Activated naive CD8-positive, alpha-beta T cell (primary cell): ENCODE measurements at regions not wholly inside any gene's neighbourhood (a gene's known extent, or its start where the extent isn't known, plus 50 kb on each side); places are given as distances from the start of the nearest gene placed in this dataset.

Source experiments
- H3K27ac Mint-ChIP-seq: one replicate; pipeline ENCODE4 v1.8.0; 2021; ENCODE audit warnings: mixed read lengths
- H3K27me3 Mint-ChIP-seq: one replicate; pipeline ENCODE4 v1.8.0; 2021; ENCODE audit warnings: mixed read lengths
- H3K36me3 Mint-ChIP-seq: one replicate; pipeline ENCODE4 v1.8.0; 2021; ENCODE audit warnings: mixed read lengths
- H3K4me1 Mint-ChIP-seq: one replicate; pipeline ENCODE4 v1.8.0; 2021; ENCODE audit warnings: low read depth, mixed read lengths
- H3K4me3 Mint-ChIP-seq: one replicate; pipeline ENCODE4 v1.8.0; 2021; ENCODE audit warnings: mild to moderate bottlenecking, mixed read lengths
- H3K9me3 Mint-ChIP-seq: one replicate; pipeline ENCODE4 v1.8.0; 2021; ENCODE audit warnings: low read depth, mixed read lengths

GRCh38 chr2:11019614-11020013 is 107.9 kb downstream of the KCNF1 start:
- Mint-ChIP-seq H3K4me3 (no peak overlapping the region), H3K4me1 (no peaks in the 10 kb centered on the region), H3K27me3 (peaks cover 4% of the 10 kb centered on the region), H3K36me3 (no peaks in the 10 kb centered on the region), H3K9me3 (no peaks in the 10 kb centered on the region), H3K27ac (no peak overlapping the region)

- Mint-ChIP-seq H3K36me3 (no peaks in the 10 kb centered on the region), H3K27me3 (peaks cover 2% of the 10 kb centered on the region), H3K4me3 (no peak overlapping the region)
Measured at GRCh38 chr2:11022064-11022463, 110.3 kb downstream of the KCNF1 start.

GRCh38 chr2:11022591-11023273 is 111.0 kb downstream of the KCNF1 start:
- Mint-ChIP-seq H3K4me1 (no peaks in the 10 kb centered on the region), H3K27me3 (peaks cover 2% of the 10 kb centered on the region), H3K36me3 (no peaks in the 10 kb centered on the region), H3K4me3 (no peak overlapping the region), H3K9me3 (no peaks in the 10 kb centered on the region), H3K27ac (no peak overlapping the region)

More at GRCh38 chr2:11022064-11022463, 110.3 kb downstream of the KCNF1 start:
- no peaks in the 10 kb centered on the region for H3K9me3 Mint-ChIP-seq
- H3K4me1 Mint-ChIP-seq, result no peaks in the 10 kb centered on the region
- H3K27ac Mint-ChIP-seq, result no peak overlapping the region

- Mint-ChIP-seq H3K27ac (no peak overlapping the region), H3K27me3 (peaks cover 2% of the 10 kb centered on the region), H3K4me3 (no peak overlapping the region), H3K36me3 (no peaks in the 10 kb centered on the region), H3K4me1 (no peaks in the 10 kb centered on the region), H3K9me3 (no peaks in the 10 kb centered on the region)
Measured at GRCh38 chr2:11023326-11024258, 111.9 kb downstream of the KCNF1 start.

GRCh38 chr2:11024259-11024645 is 112.5 kb downstream of the KCNF1 start:
- H3K27ac Mint-ChIP-seq, result no peak overlapping the region
- H3K4me1 Mint-ChIP-seq, result no peaks in the 10 kb centered on the region
- H3K27me3 Mint-ChIP-seq, result no peaks in the 10 kb centered on the region
- no peaks in the 10 kb centered on the region for H3K36me3 Mint-ChIP-seq
- H3K4me3 Mint-ChIP-seq, result no peak overlapping the region
- H3K9me3 Mint-ChIP-seq, result no peaks in the 10 kb centered on the region

- Mint-ChIP-seq H3K36me3 (no peaks in the 10 kb centered on the region), H3K27me3 (no peaks in the 10 kb centered on the region), H3K9me3 (no peaks in the 10 kb centered on the region), H3K4me1 (no peaks in the 10 kb centered on the region), H3K4me3 (no peak overlapping the region), H3K27ac (no peak overlapping the region)
Measured at GRCh38 chr2:11024687-11025086, 113.0 kb downstream of the KCNF1 start.

- H3K36me3 Mint-ChIP-seq, result no peaks in the 10 kb centered on the region
- no peaks in the 10 kb centered on the region for H3K9me3 Mint-ChIP-seq
- H3K4me1 Mint-ChIP-seq, result no peaks in the 10 kb centered on the region
- H3K27ac Mint-ChIP-seq, result no peak overlapping the region
- H3K4me3 Mint-ChIP-seq, result no peak overlapping the region
- H3K27me3 Mint-ChIP-seq, result no peaks in the 10 kb centered on the region
Measured at GRCh38 chr2:11026286-11026921, 114.7 kb downstream of the KCNF1 start.

- H3K27me3 Mint-ChIP-seq, result no peaks in the 10 kb centered on the region
- no peaks in the 10 kb centered on the region for H3K4me1 Mint-ChIP-seq
- H3K36me3 Mint-ChIP-seq, result no peaks in the 10 kb centered on the region
- H3K9me3 Mint-ChIP-seq, result no peaks in the 10 kb centered on the region
- no peak overlapping the region for H3K4me3 Mint-ChIP-seq
- H3K27ac Mint-ChIP-seq, result no peak overlapping the region
Measured at GRCh38 chr2:11027195-11027594, 115.5 kb downstream of the KCNF1 start.

GRCh38 chr2:11028407-11028916 is 116.7 kb downstream of the KCNF1 start:
- Mint-ChIP-seq H3K36me3 (no peaks in the 10 kb centered on the region), H3K4me1 (no peaks in the 10 kb centered on the region), H3K4me3 (no peak overlapping the region), H3K9me3 (peaks cover 3% of the 10 kb centered on the region), H3K27me3 (no peaks in the 10 kb centered on the region), H3K27ac (no peak overlapping the region)

- Mint-ChIP-seq H3K4me3 (no peak overlapping the region), H3K9me3 (peaks cover 3% of the 10 kb centered on the region), H3K4me1 (no peaks in the 10 kb centered on the region), H3K36me3 (no peaks in the 10 kb centered on the region), H3K27me3 (no peaks in the 10 kb centered on the region), H3K27ac (no peak overlapping the region)
Measured at GRCh38 chr2:11029136-11029535, 117.4 kb downstream of the KCNF1 start.

GRCh38 chr2:11030036-11030435 is 118.3 kb downstream of the KCNF1 start:
- Mint-ChIP-seq H3K36me3 (no peaks in the 10 kb centered on the region), H3K9me3 (peaks cover 3% of the 10 kb centered on the region), H3K27ac (no peak overlapping the region), H3K4me1 (no peaks in the 10 kb centered on the region), H3K4me3 (no peak overlapping the region), H3K27me3 (no peaks in the 10 kb centered on the region)

GRCh38 chr2:11030909-11031308 is 119.2 kb downstream of the KCNF1 start:
- no peaks in the 10 kb centered on the region for H3K4me1 Mint-ChIP-seq
- no peak overlapping the region for H3K4me3 Mint-ChIP-seq
- peaks cover 2% of the 10 kb centered on the region for H3K27me3 Mint-ChIP-seq
- H3K27ac Mint-ChIP-seq, result no peak overlapping the region
- H3K9me3 Mint-ChIP-seq, result peaks cover 3% of the 10 kb centered on the region
- H3K36me3 Mint-ChIP-seq, result no peaks in the 10 kb centered on the region

GRCh38 chr2:11031876-11032275 is 120.1 kb downstream of the KCNF1 start:
- H3K4me3 Mint-ChIP-seq, result no peak overlapping the region
- H3K36me3 Mint-ChIP-seq, result peaks cover 2% of the 10 kb centered on the region
- peaks cover 7% of the 10 kb centered on the region for H3K27me3 Mint-ChIP-seq
- H3K9me3 Mint-ChIP-seq, result peaks cover 6% of the 10 kb centered on the region
- H3K4me1 Mint-ChIP-seq, result no peaks in the 10 kb centered on the region
- H3K27ac Mint-ChIP-seq, result no peak overlapping the region

GRCh38 chr2:11032396-11032795 is 120.7 kb downstream of the KCNF1 start:
- H3K27ac Mint-ChIP-seq, result no peak overlapping the region
- peaks cover 10% of the 10 kb centered on the region for H3K9me3 Mint-ChIP-seq
- H3K27me3 Mint-ChIP-seq, result peaks cover 11% of the 10 kb centered on the region
- no peak overlapping the region for H3K4me3 Mint-ChIP-seq
- peaks cover 6% of the 10 kb centered on the region for H3K36me3 Mint-ChIP-seq
- H3K4me1 Mint-ChIP-seq, result no peaks in the 10 kb centered on the region

- Mint-ChIP-seq H3K9me3 (peaks cover 17% of the 10 kb centered on the region), H3K4me1 (no peaks in the 10 kb centered on the region), H3K36me3 (peaks cover 8% of the 10 kb centered on the region), H3K27ac (no peak overlapping the region), H3K4me3 (no peak overlapping the region), H3K27me3 (peaks cover 13% of the 10 kb centered on the region)
Measured at GRCh38 chr2:11033114-11033513, 121.4 kb downstream of the KCNF1 start.
